Fibroblast of gingiva (primary cell): ENCODE measurements at regions not wholly inside any gene's neighbourhood (a gene's known extent, or its start where the extent isn't known, plus 50 kb on each side); places are given as distances from the start of the nearest gene placed in this dataset.
"Not testable (repeated sequence)": the region's sequence is repeated elsewhere in the genome, so short reads cannot be mapped to it uniquely, and the experiment has no call there.

Source experiments
- DNase-seq: peaks from one replicate; pipeline ENCODE4 v3.0.0-alpha.2; 2011; ENCODE audit warnings: low read depth

DNA sequence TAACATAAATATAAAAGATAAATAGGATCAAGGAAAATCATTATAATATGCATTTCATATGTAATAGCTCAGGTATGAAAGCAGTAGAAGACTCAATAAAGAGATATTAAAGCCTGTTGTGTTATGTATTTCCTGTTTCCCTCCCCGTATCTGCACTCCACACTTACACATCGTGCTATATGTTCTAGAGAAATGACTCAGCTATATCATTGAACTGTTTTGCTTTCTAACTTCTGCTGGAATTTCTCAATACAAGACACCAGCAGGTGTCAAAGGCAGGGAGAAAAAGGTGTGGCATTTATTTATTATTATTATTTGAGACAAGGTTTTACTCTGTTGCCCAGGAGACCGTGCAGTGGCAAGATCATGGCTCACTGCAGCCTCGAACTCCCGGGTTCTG, 842.8 kb upstream of the CNTN5 start:
- DNase-seq = no peak

DNA sequence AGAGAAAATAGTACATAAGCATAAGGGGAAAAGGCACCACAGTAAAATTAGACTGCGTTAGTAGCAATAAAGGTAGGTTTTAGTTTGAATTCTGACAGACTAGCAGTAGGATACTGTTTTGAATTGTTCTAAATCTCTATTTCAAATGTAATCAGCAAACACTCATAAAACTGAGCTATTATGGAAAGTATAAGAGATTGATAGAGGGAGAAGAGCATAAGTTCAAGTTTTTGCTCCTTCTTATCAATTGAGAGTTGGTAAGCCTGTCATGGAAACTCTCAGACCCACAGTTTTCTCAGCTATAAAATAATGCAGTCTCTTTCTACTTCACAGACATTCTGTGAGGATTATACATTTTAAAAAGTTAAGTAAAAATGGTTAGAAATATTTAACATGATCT, 840.2 kb upstream of the CNTN5 start:
- no peak for DNase-seq

DNA sequence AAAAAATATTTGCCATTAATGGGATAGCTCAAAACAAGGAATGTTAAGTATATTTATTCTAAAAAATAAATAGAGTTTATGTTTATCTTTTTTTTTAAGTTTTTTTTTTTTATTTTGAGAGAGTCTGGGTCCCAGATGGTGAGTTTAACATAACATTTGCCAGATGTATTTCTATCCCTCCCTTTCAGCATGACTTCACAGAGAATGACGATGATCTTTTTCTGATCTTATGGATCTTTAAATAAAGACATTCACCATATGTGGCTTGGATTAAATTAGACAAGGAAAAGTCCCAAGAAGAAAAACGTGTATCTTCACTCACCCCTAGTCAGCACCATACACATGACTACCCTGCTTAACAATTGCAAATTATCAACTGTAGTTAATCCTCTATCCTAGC, 839.8 kb upstream of the CNTN5 start:
- no peak for DNase-seq

DNA sequence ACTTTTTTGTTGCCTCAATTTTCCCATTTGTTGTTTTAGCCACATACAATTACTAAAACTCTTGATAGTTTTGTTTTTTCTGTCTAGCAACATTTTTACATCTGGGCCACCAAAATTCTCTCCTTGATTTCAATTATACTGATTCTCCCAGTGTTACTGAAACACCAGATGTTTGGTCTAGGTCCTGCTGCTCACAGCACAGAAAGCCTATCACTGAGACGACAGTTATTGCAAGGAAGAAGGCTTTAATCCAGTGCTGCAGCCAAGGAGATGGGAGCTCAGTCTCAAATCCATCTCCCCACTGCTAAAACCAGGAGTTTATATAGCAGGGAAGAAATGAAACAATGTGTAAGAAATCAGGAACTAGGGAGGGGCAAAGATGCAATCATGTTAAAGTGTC, 837.7 kb upstream of the CNTN5 start:
- DNase-seq = no peak

DNA sequence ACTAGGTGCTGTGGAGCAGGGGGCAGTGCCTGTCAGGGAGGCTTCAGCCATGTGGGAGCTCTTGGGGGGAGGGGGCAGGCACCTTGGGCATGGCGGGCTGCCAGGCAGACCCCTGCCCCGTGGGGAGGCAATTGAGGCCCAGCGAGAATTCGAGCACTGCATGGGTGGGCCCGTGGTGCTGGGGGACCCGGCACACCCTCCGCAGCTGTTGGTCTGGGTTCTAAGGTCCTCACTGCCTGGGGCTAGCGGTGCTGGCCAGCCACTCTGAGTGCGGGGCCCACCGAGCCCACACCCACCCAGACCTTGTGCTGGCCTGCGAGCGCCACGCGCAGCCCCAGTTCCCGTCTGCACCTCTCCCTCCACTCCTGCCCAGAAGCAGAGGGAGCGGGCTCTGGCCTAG, 835.5 kb upstream of the CNTN5 start:
- DNase-seq = no peak

DNA sequence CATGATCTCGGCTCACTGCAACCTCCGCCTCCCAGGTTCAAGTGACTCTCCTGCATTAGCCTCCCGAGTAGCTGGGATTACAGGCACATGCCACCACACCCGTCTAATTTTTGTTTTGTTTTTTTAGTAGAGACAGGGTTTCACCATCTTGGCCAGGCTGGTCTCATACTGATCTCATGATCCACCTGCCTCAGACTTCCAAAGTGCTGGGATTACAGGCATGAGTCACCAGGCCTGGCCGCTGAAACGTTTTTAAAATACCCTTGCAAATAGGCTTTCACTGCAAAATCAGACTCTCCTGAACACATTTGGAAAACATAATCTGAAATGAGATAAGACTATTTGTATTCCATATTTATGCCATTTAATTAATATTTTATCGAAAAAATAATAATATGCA, 826.1 kb upstream of the CNTN5 start:
- no peak for DNase-seq

DNA sequence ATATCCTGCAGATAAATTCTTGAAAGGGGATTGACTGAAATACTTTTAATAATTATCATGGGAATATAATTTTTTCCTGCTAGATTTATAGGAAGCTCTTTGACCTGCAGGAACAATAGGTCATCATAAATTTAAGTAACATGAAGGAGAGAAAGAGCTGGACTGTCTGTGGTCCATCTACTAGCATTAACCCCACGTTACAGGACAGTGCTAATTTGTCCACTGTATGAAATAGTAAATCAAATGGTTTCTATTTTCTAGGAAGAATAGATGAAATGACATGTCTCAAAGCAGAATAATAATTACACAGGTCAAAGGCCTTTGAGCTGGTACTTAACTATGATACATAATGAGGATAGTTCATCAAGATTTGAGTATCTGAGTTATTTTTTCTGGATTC, 825.4 kb upstream of the CNTN5 start:
- DNase-seq = no peak

DNA sequence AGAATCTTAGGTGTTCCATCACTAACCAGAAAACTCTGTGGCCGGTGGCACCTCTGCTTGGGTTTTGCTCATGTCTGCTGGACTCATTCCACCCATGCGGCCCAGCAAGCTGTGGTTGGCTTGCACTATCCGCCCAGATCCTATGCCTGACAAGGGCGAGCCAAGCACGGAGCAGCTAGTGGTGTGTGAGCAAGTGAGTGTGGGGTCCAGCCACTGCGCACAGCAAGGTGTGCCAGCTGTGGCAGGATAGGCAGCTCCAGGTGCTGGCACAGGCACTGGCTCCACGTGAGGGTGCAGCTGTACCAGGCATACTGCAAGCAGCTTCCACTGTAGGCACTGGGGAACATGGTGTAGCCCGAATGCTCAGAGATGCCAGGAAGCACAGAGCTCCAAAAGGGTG, 813.7 kb upstream of the CNTN5 start:
- DNase-seq = no peak

DNA sequence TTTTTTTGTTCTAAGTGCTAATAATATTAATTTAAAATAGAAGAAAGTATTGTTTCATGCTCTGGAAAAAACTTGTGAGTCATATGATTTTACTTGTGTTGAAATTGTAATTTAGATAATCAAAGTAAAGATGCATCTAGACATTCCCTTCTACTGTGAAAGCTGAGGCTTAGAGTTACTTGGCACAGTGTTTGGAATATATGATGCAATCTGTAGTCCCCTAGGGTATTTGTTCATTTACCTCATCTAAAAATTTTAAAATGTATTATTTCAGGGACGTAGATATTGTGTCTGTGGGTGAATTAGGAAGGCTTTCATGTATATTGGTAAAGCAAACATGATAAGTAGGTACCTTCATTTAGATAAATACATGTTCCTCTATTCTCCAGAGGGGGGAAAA, 793.5 kb upstream of the CNTN5 start:
- no peak for DNase-seq

DNA sequence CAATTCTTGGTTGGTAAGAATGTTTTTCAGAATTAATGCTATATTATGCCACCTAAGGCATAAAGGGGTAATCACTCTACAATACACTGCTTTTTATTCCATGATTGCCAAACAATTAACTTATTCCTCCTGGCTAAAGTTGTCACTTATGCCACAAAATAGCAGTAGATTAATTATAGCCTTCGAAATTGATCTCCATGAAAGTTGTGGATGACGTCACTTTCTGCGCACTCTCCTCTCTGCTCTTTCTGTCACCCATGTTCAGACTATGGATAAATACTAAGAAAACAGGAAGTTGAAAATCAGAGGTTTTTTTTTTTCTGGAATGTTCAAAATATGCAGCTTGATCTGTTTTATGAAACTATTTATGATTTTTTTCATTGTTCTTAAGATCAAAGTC, 790.1 kb upstream of the CNTN5 start:
- DNase-seq = no peak

DNA sequence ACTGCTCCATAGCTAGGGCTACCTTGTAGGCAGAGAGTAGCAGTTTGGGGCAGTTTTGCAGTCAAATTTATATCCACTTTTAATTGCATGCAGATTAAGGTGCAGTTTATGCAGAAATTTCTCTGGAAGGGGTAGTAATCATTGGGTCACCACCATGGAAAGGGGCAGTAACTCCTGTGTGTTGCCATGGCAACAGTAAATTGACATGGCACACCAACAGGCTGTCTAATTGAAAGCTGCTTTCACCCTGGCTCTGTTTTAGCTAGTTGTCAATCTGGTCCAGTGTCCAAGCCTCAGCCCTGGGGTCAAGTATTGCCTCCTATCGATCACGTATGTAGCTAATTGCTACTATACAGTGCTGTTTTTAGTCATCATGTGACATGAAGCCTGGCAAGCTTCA, 786.1 kb upstream of the CNTN5 start:
- DNase-seq = no peak

DNA sequence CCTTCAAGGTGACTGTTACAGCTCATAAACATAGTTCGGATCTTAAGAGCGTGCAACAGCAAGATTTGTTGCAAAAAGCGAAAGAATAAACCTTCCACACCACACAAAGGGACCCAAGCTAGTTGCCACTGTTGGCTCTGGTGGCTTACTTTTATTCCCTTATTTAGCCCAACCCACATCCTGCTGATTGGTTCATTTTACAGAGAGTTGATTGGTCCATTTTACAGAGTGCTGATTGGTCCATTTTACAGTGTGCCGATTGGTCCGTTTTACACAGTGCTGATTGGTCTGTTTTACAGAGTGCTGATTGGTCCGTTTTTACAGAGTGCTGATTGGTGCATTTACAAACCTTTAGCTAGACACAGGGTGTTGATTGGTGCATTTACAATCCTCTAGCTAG, 776.9 kb upstream of the CNTN5 start:
- DNase-seq = no peak

DNA sequence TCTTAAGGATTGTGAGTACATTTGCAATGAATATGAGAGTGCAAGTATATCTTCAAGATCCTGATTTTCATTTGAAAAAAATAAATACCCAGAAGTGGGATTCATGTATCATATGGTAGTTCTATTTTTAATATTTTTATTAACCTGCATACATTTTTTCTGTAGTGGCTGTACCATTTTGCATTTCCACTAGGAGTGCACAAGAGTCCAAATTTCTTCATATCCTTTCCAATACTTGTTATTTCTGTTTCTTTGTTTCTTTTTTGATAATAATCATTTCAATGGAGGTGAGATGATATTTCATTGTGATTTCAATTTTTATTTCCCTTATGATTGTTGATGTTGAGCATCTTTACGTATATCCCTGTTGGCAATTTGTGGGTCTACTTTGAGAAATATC, 759.8 kb upstream of the CNTN5 start:
- no peak for DNase-seq

DNA sequence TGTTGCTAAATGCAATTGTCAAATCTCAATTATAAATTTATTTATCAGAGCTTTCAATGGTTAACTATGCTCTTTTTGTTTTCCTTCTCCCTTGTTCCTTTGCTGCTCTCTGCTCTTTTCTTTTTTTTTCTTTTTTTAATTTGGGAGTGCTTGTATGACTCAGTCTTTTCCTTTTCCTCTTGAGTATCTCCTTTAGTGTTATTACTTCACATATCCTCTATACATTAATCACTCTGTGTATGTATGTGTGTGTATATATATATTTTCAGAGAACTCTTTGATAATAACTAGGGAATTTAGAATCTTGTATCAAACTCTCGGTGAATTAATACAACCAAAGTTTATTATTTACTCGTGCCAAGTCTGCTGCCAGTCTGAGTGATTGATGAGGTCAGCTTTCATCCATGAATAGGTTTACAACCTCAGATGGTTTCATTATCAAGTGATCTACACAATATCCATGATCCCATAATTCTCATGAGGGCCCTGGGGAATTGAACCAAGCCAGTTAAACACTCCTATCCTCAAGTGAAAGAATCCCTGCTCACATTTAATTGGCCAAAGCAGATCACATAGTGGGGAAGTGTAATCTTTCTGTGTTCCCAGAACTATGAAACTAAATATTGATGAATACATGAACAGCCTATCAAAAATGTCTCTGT, 743.4 kb upstream of the CNTN5 start:
- no peak for DNase-seq

DNA sequence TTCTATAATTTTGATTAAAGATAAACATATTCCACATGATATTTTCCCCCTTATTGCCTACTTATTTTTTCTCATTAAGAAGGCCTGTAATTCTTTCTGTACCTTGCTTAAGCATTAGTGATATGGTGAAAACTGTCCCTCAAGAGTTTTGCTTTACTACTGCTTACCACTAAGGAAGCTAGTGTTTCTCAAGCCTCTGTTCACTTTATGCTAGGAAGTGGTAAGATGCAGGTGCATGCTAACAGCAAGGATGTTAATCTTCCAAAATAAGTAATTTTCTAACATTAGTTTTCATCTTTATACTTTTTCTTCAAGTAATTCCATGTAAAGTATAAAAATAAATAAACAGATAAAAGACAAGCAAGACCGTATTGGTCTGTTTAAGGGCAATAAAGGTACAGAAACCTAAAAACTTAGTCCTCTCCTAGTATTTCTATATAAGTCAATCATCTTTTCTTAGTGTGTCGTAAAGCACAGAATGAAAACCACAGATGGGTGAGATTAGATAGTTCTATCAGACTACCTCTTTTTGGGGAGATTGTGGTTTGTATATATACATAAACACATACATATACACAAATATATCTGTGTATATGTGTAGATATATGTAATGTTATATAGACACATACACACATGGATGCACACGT, 731.0 kb upstream of the CNTN5 start:
- DNase-seq = no peak

DNA sequence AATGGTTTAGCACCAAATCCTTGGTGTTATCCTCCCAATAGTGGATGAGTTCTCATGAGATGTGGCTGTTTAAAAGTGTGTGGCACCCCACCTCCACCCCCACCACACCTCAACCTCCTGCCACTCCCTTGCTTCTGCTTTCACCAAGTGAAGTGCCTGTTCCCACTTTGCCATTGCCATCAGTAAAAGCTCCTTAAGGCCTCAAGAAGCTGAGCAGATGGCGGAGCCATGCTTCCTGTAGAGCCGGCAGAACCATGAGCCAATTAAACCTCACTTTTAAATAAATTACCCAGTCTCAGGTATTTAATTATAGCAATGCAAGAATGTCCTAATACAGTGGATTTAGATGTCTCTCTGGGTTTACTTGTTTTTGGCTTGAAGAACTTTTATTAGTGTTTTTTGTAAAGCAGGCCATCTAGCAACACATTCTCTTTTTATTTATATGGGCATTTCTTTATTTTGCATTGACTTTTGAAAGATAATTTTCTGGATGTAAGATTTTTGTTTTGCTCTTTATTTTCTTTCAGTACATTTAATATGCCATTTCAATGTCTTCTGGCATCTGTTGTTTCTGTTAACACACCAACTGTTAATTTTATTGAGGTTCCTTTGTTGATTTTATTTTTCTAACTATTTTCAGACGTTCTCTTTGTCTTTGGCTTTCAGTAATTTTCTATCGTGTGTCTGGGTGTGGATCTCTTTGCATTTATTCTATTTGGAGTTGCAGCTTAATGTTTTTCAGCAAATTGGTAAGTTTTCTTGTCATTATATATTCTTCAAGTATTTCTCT, 724.5 kb upstream of the CNTN5 start:
- DNase-seq = no peak

DNA sequence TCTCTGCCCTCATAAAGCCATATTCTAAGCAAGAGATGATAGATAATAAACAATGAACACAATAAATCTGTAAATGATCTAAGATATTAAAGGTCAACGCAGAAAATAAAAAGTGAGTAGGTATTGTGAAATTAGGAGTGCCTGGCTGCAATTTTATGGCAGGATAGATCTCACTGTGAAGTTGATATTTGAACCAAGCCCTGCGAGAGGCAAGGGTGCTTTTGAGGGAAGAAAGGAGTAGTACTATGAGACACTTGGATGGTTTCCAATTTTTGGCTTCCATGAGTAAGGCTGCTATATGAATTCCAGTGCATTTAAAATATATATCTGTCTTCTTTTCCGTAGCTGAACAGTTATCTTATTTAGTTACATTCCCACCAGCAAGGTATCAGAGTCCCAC, 720.0 kb upstream of the CNTN5 start:
- DNase-seq = no peak

DNA sequence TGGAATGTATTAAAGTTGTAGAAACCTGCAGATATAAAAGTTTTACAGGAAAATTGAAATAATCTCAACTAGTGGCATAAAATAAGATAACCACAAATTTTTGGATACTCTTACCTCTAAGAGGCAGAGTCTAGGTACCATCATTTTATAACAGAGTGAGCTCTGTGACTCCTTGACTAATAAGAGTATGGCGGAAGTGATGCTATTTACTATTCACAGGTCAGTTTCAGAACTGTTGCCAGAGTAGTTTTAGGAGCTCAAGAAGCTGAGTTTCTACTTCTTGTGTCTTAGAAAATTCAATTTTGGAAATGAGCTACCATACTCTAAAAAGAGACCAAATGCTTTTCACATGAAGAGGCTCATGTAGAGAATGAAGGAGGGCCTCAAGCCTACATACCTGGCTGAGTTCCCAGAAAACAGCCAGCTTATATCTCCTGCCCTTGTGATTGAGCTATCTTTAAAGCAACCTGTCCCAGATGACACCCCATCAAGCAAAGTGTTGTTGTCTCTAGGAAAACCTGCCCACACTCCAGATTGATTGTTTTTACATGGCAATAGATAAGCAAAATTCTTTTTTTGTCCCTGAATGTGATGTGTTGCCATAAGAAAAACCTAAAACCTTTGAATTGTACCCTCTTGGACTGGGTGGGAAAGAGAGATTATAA, 712.8 kb upstream of the CNTN5 start:
- DNase-seq = no peak

DNA sequence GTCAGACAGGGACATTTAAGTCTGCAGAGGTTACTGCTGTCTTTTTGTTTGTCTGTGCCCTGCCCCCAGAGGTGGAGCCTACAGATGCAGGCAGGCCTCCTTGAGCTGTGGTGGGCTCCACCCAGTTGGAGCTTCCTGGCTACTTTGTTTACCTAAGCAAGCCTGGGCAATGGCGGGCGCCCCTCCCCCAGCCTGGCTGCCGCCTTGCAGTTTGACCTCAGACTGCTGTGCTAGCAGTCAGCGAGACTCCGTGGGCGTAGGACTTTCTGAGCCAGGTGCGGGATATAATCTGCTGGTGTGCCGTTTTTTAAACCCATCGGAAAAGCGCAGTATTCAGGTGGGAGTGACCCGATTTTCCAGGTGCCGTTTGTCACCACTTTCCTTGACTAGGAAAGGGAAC, 690.4 kb upstream of the CNTN5 start:
- DNase-seq = not testable (repeated sequence)

DNA sequence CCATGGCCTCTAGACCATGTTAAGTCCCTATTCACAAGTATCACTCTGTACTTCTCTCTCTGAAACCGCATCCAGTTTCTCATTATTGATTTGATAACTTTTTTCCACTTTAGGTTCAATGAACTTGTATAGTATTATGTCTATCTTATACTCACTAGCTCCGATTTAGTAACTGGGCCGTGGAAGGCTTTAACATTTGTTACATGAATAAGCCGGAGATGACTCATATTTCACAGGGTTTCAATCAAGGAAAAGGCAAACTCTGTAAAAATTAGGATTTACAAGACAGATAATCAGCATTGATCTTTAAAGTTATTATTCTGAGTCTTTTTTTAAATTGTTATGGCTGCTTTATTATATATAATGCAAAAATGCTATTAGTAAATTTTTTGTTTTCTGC, 662.2 kb upstream of the CNTN5 start:
- DNase-seq = no peak

DNA sequence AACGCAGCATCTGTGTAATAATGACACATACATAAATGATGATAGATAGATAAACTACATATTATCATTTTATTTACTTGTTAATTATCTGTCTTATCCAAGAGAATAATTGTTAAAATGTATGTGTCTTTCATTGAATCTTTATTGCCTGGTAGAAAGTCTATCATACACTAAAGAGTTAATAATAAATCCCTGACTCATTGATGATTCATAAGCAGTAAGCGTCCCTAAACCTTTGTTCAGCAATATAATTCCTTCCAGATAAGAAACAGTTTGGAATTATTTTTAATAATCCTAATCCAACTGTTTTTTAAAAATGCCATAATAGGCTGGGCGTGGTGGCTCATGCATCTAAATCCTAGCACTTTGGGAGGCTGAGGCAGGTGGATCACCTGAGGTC, 655.6 kb upstream of the CNTN5 start:
- no peak for DNase-seq

DNA sequence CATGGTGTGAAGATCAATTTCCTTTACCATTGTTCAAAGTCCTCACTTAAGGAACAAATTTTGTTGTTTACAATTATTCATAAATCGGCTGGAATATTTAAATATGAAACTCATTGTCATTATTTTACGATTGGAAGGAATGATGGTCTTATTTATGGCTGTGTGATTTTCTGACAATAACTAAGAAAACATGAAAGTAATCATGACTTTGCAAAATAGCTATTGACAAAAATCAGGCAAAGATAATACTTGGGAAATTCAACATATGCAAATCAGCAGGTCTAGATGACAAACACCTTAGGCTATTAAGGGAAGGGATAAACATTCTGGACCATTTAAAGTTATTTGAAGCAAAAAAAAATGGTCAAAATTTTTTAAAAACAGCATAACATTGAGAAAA, 654.8 kb upstream of the CNTN5 start:
- DNase-seq = no peak

DNA sequence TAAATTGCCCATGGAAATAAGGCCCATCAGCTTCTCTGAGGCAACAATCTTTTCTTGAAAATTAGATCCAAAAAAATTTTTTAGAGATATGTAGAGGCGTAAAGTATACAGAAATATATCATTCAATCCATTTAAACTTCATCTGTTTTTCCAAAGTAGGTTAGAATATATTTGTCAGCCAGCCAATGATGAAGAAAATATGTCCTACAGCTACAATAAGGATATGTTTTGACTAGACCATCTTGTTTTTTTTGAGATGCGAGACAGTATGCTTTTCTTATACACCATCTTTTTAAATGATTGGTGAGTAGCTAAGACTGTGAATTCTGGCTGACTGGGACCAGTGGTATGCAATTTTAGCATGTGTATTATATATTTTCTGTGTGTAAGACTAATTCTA, 630.4 kb upstream of the CNTN5 start:
- no peak for DNase-seq
